HAP-1 (cell line): ENCODE measurements at regions not wholly inside any gene's neighbourhood (a gene's known extent, or its start where the extent isn't known, plus 50 kb on each side); places are given as distances from the start of the nearest gene placed in this dataset.
"Not testable (repeated sequence)": the region's sequence is repeated elsewhere in the genome, so short reads cannot be mapped to it uniquely, and the experiment has no call there.

Experiments used
- DNase-seq, 2 experiments: peaks; one replicate each; pipeline ENCODE4 v3.0.0-alpha.2; 2016 to 2020; ENCODE audit warnings: low spot score in 2 of 2
- H3K27me3 ChIP-seq: fragments of 250-450 bp; sonication (Bioruptor Pico); 2 replicates; pipeline ENCODE4 v1.5.1; 2020; ENCODE audit warnings: low read depth, mild to moderate bottlenecking, moderate library complexity
- H3K36me3 ChIP-seq: fragments of 250-450 bp; sonication (Bioruptor Pico); replicated peaks from 2 replicates; pipeline ENCODE4 v1.5.1; 2020; ENCODE audit warnings: mild to moderate bottlenecking
- H3K4me1 ChIP-seq: fragments of 250-450 bp; sonication (Bioruptor Pico); 2 replicates; pipeline ENCODE4 v1.5.1; 2020; ENCODE audit warnings: mild to moderate bottlenecking
- H3K4me3 ChIP-seq: fragments of 250-450 bp; sonication (Bioruptor Pico); 2 replicates; pipeline ENCODE4 v1.5.1; 2020; ENCODE audit warnings: mild to moderate bottlenecking, moderate library complexity
- H3K9me3 ChIP-seq: fragments of 250-450 bp; sonication (Bioruptor Pico); 2 replicates; pipeline ENCODE4 v1.5.1; 2020; ENCODE audit warnings: mild to moderate bottlenecking, moderate library complexity
- in situ Hi-C: fragments of 300-500 bp; cut with MboI; formaldehyde crosslinking; loops from 3 replicates; pipeline ENCODE4 v1.14.3; 2020; ENCODE audit warnings: low sequenced_read_pairs, inconsistent platforms, mixed read lengths

GRCh38 chr21:28164519-28164918 is 828.2 kb downstream of the LTN1 start:
- in situ Hi-C loops, H3K27me3 ChIP-seq, DNase-seq, H3K9me3 ChIP-seq, H3K4me1 ChIP-seq, H3K36me3 ChIP-seq, H3K4me3 ChIP-seq: not testable (repeated sequence)

DNA sequence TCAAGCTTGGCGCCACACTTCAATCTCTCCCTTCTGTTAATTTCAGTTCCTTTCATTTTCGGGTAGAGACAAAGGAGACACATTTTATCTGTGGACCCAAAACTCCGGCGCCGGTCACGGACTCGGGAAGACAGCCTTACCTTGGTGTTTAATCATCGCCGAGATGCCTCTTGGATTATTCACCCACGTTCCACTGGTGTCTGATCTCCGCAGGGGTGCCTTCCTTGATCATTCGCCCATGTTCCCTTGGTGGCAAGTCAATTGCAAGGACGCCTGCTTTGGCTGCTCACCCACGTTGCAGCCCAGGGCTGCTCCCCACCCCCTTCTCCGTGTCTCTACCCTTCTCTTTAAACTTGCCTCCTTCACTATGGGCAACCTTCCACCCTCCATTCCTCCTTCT is 830.6 kb downstream of the LTN1 start:
- DNase-seq, in situ Hi-C loops, H3K27me3 ChIP-seq, H3K4me3 ChIP-seq, H3K9me3 ChIP-seq, H3K36me3 ChIP-seq, H3K4me1 ChIP-seq: not testable (repeated sequence)

- in situ Hi-C loops, result no loop called here
- H3K4me3 ChIP-seq, result no peak overlapping the region
- H3K9me3 ChIP-seq, result no peaks in the 10 kb centered on the region
- no peaks in the 10 kb centered on the region for H3K27me3 ChIP-seq
- DNase-seq, result no peak
- no peaks in the 10 kb centered on the region for H3K4me1 ChIP-seq
- H3K36me3 ChIP-seq, result no peaks in the 10 kb centered on the region
These were observed 832.3 kb downstream of the LTN1 start for GRCh38 chr21:28160378-28160777.

GRCh38 chr21:28159396-28159795 is 833.3 kb downstream of the LTN1 start:
- no peaks in the 10 kb centered on the region for H3K4me1 ChIP-seq
- no peaks in the 10 kb centered on the region for H3K36me3 ChIP-seq
- no peak for DNase-seq
- in situ Hi-C loops, result no loop called here
- H3K4me3 ChIP-seq, result no peak overlapping the region
- no peaks in the 10 kb centered on the region for H3K27me3 ChIP-seq
- H3K9me3 ChIP-seq, result no peaks in the 10 kb centered on the region

- in situ Hi-C loops, result no loop called here
These were observed 836.1 kb downstream of the LTN1 start for GRCh38 chr21:28156590-28156989.

GRCh38 chr21:28154121-28154520 is 838.6 kb downstream of the LTN1 start:
- no peak for DNase-seq
- Histone ChIP-seq H3K4me1 (no peaks in the 10 kb centered on the region), H3K4me3 (no peak overlapping the region), H3K9me3 (no peaks in the 10 kb centered on the region), H3K36me3 (no peaks in the 10 kb centered on the region), H3K27me3 (no peaks in the 10 kb centered on the region)
- in situ Hi-C loops, result no loop called here

More at GRCh38 chr21:28156590-28156989, 836.1 kb downstream of the LTN1 start:
- H3K9me3 ChIP-seq, result no peaks in the 10 kb centered on the region
- H3K4me1 ChIP-seq, result no peaks in the 10 kb centered on the region
- H3K27me3 ChIP-seq, result no peaks in the 10 kb centered on the region
- H3K4me3 ChIP-seq, result no peak overlapping the region
- no peaks in the 10 kb centered on the region for H3K36me3 ChIP-seq
- DNase-seq, result no peak

DNA sequence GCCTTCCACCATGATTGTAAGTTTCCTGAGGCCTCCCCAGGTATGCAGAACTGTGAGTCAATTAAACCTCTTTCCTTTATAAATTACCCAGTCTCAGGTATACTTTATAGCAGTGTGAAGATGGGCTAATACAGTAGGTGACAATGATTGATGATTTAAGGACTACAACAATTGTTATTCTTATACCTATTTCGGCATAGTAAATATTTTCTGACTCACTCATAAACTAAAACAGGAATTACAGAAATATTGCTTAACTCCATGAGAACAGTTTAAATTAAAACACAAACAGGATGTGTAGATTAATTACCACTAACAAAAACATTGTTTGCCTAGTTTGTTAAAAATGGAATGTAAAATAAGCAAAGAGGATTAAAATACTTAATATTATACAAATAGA is 839.9 kb downstream of the LTN1 start:
- Histone ChIP-seq H3K9me3 (no peaks in the 10 kb centered on the region), H3K4me1 (no peaks in the 10 kb centered on the region), H3K4me3 (no peak overlapping the region), H3K36me3 (no peaks in the 10 kb centered on the region), H3K27me3 (no peaks in the 10 kb centered on the region)
- in situ Hi-C loops, result no loop called here
- no peak for DNase-seq

GRCh38 chr21:28151758-28152157 is 840.9 kb downstream of the LTN1 start:
- Histone ChIP-seq H3K4me1 (no peaks in the 10 kb centered on the region), H3K4me3 (no peak overlapping the region), H3K9me3 (no peaks in the 10 kb centered on the region), H3K27me3 (no peaks in the 10 kb centered on the region), H3K36me3 (no peaks in the 10 kb centered on the region)
- in situ Hi-C loops, result no loop called here
- no peak for DNase-seq

DNA sequence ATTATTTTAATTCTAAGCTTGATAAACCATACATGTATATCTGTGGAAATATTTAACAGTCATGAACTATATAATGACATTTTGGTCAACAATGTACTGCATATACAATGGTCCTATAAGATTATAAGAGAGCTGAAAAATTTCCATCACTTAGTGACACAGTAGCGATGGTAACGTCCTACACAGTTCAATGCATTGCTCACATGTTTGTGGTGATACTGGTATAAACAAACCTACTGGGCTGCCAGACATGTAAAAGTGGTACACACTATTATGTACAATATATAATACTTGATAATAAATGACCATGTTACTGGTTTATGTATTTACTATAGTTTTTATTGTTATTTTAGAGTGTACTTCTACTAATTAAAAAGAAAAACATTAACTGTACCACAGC is 841.9 kb downstream of the LTN1 start:
- H3K36me3 ChIP-seq, result no peaks in the 10 kb centered on the region

GRCh38 chr21:28148400-28149064 is 844.1 kb downstream of the LTN1 start:
- in situ Hi-C loops, result no loop called here
- Histone ChIP-seq H3K27me3 (no peaks in the 10 kb centered on the region), H3K4me3 (no peak overlapping the region), H3K36me3 (no peaks in the 10 kb centered on the region), H3K9me3 (no peaks in the 10 kb centered on the region; the same call in 1 of the 2 replicates), H3K4me1 (no peaks in the 10 kb centered on the region)
- DNase-seq, result no peak

More for the DNA sequence above, 841.9 kb downstream of the LTN1 start:
- no peaks in the 10 kb centered on the region for H3K4me1 ChIP-seq
- DNase-seq, result no peak
- in situ Hi-C loops, result no loop called here
- no peaks in the 10 kb centered on the region; the same call in 1 of the 2 replicates for H3K9me3 ChIP-seq
- no peaks in the 10 kb centered on the region for H3K27me3 ChIP-seq
- no peak overlapping the region for H3K4me3 ChIP-seq

GRCh38 chr21:28144653-28145052 is 848.0 kb downstream of the LTN1 start:
- DNase-seq, result no peak
- no peaks in the 10 kb centered on the region for H3K36me3 ChIP-seq
- in situ Hi-C loops, result no loop called here
- no peaks in the 10 kb centered on the region for H3K27me3 ChIP-seq
- H3K9me3 ChIP-seq, result no peaks in the 10 kb centered on the region; the same call in 1 of the 2 replicates
- no peaks in the 10 kb centered on the region for H3K4me1 ChIP-seq
- H3K4me3 ChIP-seq, result no peak overlapping the region

DNA sequence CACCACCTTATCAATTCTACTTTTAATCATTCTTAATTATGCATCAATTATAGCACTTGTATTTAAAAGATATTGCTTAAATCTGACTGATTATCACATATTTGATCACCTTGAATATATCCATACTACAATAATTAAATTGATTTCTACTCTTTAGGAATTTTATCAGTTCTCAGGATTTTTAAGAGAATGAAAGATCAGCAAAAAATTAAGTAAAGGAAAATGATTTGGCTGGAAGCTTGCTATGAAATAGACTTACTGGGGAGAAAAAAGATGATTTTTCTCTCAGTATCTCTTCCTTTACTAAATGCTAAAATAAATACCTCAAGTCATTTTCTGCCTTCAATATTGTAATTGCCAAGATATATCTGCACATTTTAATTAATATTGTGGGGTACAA is 848.6 kb downstream of the LTN1 start:
- Histone ChIP-seq H3K27me3 (no peaks in the 10 kb centered on the region), H3K4me1 (no peaks in the 10 kb centered on the region), H3K9me3 (no peaks in the 10 kb centered on the region; the same call in 1 of the 2 replicates), H3K4me3 (no peak overlapping the region), H3K36me3 (no peaks in the 10 kb centered on the region)
- in situ Hi-C loops, result no loop called here
- DNase-seq, result no peak

DNA sequence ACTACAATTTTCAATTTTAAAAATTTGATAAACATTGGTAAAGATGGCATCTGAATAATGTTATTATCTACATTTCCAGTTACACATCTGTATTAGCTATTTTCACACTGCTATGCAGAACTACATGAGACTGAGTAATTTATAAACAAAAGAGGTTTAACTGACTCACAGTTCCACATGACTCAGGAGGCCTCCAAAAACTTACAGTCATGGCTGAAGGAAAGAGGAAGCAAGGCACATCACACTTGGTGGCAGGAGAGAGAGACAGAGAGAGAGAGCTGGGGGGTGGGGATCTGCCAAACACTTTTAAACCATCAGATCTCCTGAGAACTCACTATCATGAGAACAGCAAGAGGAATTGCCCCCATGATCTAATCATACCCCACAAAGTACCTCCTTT is 850.0 kb downstream of the LTN1 start:
- in situ Hi-C loops, result no loop called here
- no peak for DNase-seq
- H3K4me3 ChIP-seq, result no peak overlapping the region
- no peaks in the 10 kb centered on the region for H3K36me3 ChIP-seq
- H3K9me3 ChIP-seq, result peaks cover 2% of the 10 kb centered on the region
- no peaks in the 10 kb centered on the region for H3K27me3 ChIP-seq
- H3K4me1 ChIP-seq, result no peaks in the 10 kb centered on the region

- Histone ChIP-seq H3K4me3 (no peak overlapping the region), H3K36me3 (no peaks in the 10 kb centered on the region), H3K4me1 (no peaks in the 10 kb centered on the region), H3K27me3 (no peaks in the 10 kb centered on the region), H3K9me3 (peaks cover 2% of the 10 kb centered on the region; the same call in 1 of the 2 replicates)
- in situ Hi-C loops, result no loop called here
- no peak for DNase-seq
These were observed 854.4 kb downstream of the LTN1 start for GRCh38 chr21:28138272-28138671.
